Dedifferentiated amniotic fluid mesenchymal stem cell (primary cell): ENCODE measurements at regions not wholly inside any gene's neighbourhood (a gene's known extent, or its start where the extent isn't known, plus 50 kb on each side); places are given as distances from the start of the nearest gene placed in this dataset.

ENCODE experiments used
- DNase-seq: peaks from one replicate; pipeline ENCODE4 v3.0.0-alpha.2; 2016; ENCODE audit errors: extremely low spot score

- no peak for DNase-seq
Measured at GRCh38 chr16:62408760-62409159, 372.5 kb upstream of the CDH8 start.

GRCh38 chr16:62406387-62406786, 370.1 kb upstream of the CDH8 start:
- DNase-seq, result no peak

- DNase-seq, result no peak
Measured at GRCh38 chr16:62404842-62405611, 368.8 kb upstream of the CDH8 start.

GRCh38 chr16:62392698-62393097, 356.5 kb upstream of the CDH8 start:
- DNase-seq, result no peak

- no peak for DNase-seq
Measured at GRCh38 chr16:62391940-62392339, 355.7 kb upstream of the CDH8 start.

GRCh38 chr16:62391134-62391533, 354.9 kb upstream of the CDH8 start:
- no peak for DNase-seq

GRCh38 chr16:62390214-62390613, 354.0 kb upstream of the CDH8 start:
- no peak for DNase-seq

- no peak for DNase-seq
Measured at GRCh38 chr16:62386411-62386810, 350.2 kb upstream of the CDH8 start.

- no peak for DNase-seq
Measured at GRCh38 chr16:62383941-62384340, 347.7 kb upstream of the CDH8 start.

GRCh38 chr16:62370445-62370844, 334.2 kb upstream of the CDH8 start:
- no peak for DNase-seq

GRCh38 chr16:62363501-62363900, 327.3 kb upstream of the CDH8 start:
- DNase-seq, result no peak

GRCh38 chr16:62353355-62353754, 317.1 kb upstream of the CDH8 start:
- no peak for DNase-seq

GRCh38 chr16:62342216-62342615, 306.0 kb upstream of the CDH8 start:
- no peak for DNase-seq

- no peak for DNase-seq
Measured at GRCh38 chr16:62335356-62335755, 299.1 kb upstream of the CDH8 start.

GRCh38 chr16:62321606-62322005, 285.4 kb upstream of the CDH8 start:
- no peak for DNase-seq

- DNase-seq, result no peak
Measured at GRCh38 chr16:62298600-62298999, 262.4 kb upstream of the CDH8 start.

- no peak for DNase-seq
Measured at GRCh38 chr16:62294213-62294972, 258.2 kb upstream of the CDH8 start.

- no peak for DNase-seq
Measured at GRCh38 chr16:62288990-62289629, 252.9 kb upstream of the CDH8 start.

GRCh38 chr16:62280506-62280905, 244.3 kb upstream of the CDH8 start:
- no peak for DNase-seq

- DNase-seq, result no peak
Measured at GRCh38 chr16:62277942-62278341, 241.7 kb upstream of the CDH8 start.

- DNase-seq, result no peak
Measured at GRCh38 chr16:62276637-62277036, 240.4 kb upstream of the CDH8 start.

- no peak for DNase-seq
Measured at GRCh38 chr16:62272035-62272434, 235.8 kb upstream of the CDH8 start.

GRCh38 chr16:62261760-62262159, 225.5 kb upstream of the CDH8 start:
- no peak for DNase-seq
